Pancreas (tissue), 10 donors: ENCODE measurements at regions not wholly inside any gene's neighbourhood (a gene's known extent, or its start where the extent isn't known, plus 50 kb on each side); places are given as distances from the start of the nearest gene placed in this dataset.

Experiments
- ATAC-seq, 4 donors: fragments of 200-7000 bp; cut with Tn5 transposase; one replicate each; pipeline versions ENCODE4 v1.8.0 to v1.9.1; 2020; ENCODE audit warnings: mild to moderate bottlenecking in 4 of 4, moderate library complexity in 4 of 4
- DNase-seq, 6 donors: peaks; one replicate each; pipeline ENCODE4 v3.0.0-alpha.2; 2020
- FAIRE-seq: peaks from 2 replicates; lab custom pipeline; 2012; peaks lifted over from hg19 to GRCh38; lab: Jason Lieb, UNC
- H3K27ac ChIP-seq, 4 donors: fragments of 200-600 bp; sonication (generic); 1 replicate in 3 of 4; 2 replicates in 1 of 4; pipeline versions ENCODE4 v1.5.0 to v1.8.0; 2020
- H3K27me3 ChIP-seq, 4 donors: fragments of 200-600 bp; one replicate each; pipeline ENCODE4 v1.8.0; 2021
- H3K36me3 ChIP-seq, 3 donors: fragments of 200-600 bp; sonication (generic) in 1 of 3; one replicate each; pipeline versions ENCODE4 v1.5.0 to v1.8.0; 2020 to 2021
- H3K4me1 ChIP-seq, 3 donors: fragments of 200-600 bp; one replicate each; pipeline ENCODE4 v1.8.0; 2021
- H3K4me3 ChIP-seq, 4 donors: fragments of 200-600 bp; sonication (generic) in 2 of 4; one replicate each; pipeline versions ENCODE4 v1.5.0 to v1.8.0; 2020 to 2021
- H3K9me3 ChIP-seq, 4 donors: fragments of 200-600 bp; one replicate each; pipeline ENCODE4 v1.8.0; 2021
- WGBS, 2 donors: extraction: QIAGEN DNeasy Blood & Tissue Kit; methylation state at CpG; one replicate each; pipeline ENCODE4 v1.1.7; 2013; 5-methylcytosine and 5-hydroxymethylcytosine counted together
- intact Hi-C, 3 donors: fragments of 100-400 bp; cut with DNase I; formaldehyde crosslinking; loops; one replicate each; pipeline versions ENCODE4 v1.11.1 to v1.14.2; 2022
- TF ChIP-seq, protein P1 (sequence below), 4 donors: fragments of 200-600 bp; sonication (generic) in 3 of 4; IDR thresholded peaks; one replicate each; pipeline versions ENCODE4 v1.5.0 to v1.8.0; 2021; ENCODE audit warnings: antibody characterized with exemption in 4 of 4
- donor health status: healthy with polysubstance abuse.
- donor health status: DM: no; HTN: no; CAD: no; lungs with moderate emphysema.
- donor health status: DM: no; HTN: no; CAD: no.
- donor health status: control.
- donor health status: control.
- donor health status: Bipolar disorder and iron deficiency.
- donor health status: DM: yes; HTN: yes; CAD: no.
- donor health status: DM: no; HTN: no; CAD: no.
- donor health status: DM: no; HTN: no; CAD: no.
- donor health status: DM: yes; HTN: yes; CAD: no.

DNA sequence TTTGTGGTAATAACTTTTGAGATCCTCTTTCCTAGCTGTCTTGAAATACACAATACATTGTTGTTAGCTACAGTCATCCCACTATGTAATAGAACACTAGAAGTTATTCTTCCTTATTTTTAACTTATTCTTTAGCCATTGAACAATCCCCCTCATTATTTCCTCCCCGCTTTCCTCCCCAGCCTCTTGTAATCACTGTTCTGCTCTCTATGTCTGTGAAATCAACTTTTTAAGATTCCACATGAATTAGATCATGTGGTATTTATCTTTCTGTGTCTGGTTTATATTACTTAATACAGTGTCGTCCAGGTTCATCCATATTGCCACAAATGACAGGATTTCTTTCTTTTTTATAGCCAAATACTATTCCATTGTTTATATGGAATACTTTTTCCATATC lies 72.9 kb downstream of the SLC10A2 start:
- Histone ChIP-seq H3K27ac (no peak overlapping the region), H3K9me3 (no peaks in the 10 kb centered on the region), H3K4me1 (no peaks in the 10 kb centered on the region), H3K27me3 (no peaks in the 10 kb centered on the region), H3K4me3 (no peak overlapping the region), H3K36me3 (no peaks in the 10 kb centered on the region)
- no peak for DNase-seq
- intact Hi-C loops: no loop called here
- FAIRE-seq: no peak
- ATAC-seq: no peak
- TF ChIP-seq, protein P1, sequence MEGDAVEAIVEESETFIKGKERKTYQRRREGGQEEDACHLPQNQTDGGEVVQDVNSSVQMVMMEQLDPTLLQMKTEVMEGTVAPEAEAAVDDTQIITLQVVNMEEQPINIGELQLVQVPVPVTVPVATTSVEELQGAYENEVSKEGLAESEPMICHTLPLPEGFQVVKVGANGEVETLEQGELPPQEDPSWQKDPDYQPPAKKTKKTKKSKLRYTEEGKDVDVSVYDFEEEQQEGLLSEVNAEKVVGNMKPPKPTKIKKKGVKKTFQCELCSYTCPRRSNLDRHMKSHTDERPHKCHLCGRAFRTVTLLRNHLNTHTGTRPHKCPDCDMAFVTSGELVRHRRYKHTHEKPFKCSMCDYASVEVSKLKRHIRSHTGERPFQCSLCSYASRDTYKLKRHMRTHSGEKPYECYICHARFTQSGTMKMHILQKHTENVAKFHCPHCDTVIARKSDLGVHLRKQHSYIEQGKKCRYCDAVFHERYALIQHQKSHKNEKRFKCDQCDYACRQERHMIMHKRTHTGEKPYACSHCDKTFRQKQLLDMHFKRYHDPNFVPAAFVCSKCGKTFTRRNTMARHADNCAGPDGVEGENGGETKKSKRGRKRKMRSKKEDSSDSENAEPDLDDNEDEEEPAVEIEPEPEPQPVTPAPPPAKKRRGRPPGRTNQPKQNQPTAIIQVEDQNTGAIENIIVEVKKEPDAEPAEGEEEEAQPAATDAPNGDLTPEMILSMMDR (IDR thresholded peaks at IDR 0.05): no peak
- 26 to 40% methylated on average over 2 of the region's 2 CpGs for WGBS, 2 donors

DNA sequence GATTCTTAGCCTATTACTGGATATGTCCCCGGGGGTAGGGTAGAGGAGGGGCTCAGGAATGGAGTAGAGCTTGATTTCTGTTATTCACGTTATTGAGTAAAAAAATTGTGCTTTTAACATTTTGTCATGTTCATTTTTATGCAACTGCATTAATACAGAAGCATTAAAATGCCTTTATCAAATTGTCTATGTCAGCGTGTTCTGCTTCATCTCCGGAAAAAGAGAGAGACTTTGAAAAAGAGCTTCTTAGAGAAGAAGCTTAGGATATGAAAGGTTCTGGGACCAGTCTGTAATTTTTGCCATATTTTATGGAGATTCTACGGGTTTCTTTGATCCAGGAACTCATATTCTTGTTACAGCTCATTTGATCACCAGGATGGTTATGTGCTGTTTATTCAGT lies 82.0 kb downstream of the SLC10A2 start:
- Histone ChIP-seq H3K27me3 (no peaks in the 10 kb centered on the region), H3K9me3 (no peaks in the 10 kb centered on the region), H3K4me3 (no peak overlapping the region), H3K36me3 (no peaks in the 10 kb centered on the region), H3K27ac (no peak overlapping the region), H3K4me1 (no peaks in the 10 kb centered on the region)
- ATAC-seq (no peak), FAIRE-seq (no peak), DNase-seq (no peak)
- WGBS, 2 donors: 57 to 62% methylated on average over 5 of the region's 5 CpGs
- TF ChIP-seq, protein P1 (IDR thresholded peaks at IDR 0.05): no peak
- intact Hi-C loops: no loop called here

DNA sequence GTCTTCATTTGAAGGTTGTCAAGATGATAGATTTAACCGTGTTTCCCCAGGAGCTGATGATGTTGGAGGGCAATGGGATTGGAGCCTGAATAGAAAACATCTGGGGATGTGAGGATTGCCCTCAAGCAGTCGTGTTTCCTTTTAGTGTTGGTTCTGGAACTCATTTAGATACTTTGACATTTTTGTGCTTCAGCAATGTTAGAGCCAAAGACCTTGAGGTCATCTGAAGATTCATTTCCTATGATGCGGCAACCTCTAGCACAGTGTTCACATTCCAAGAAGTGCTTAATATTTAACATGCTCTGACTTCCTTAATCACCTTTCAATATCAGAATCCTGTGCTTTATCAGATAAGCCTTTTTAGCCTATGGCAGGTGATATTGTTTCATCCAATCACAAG lies 82.7 kb downstream of the SLC10A2 start:
- H3K9me3 ChIP-seq: no peaks in the 10 kb centered on the region
- DNase-seq: no peak
- ATAC-seq: peak in 2 of 4 donors; percentile 19 to 50
- H3K4me3 ChIP-seq: no peak overlapping the region
- intact Hi-C loops: no loop called here
- no peaks in the 10 kb centered on the region for H3K27me3 ChIP-seq
- TF ChIP-seq, protein P1 (IDR thresholded peaks at IDR 0.05): no peak
- no peaks in the 10 kb centered on the region for H3K36me3 ChIP-seq
- no peak for FAIRE-seq
- no peaks in the 10 kb centered on the region for H3K4me1 ChIP-seq
- H3K27ac ChIP-seq: no peak overlapping the region
- 30 to 39% methylated on average over 3 of the region's 3 CpGs for WGBS, 2 donors

DNA sequence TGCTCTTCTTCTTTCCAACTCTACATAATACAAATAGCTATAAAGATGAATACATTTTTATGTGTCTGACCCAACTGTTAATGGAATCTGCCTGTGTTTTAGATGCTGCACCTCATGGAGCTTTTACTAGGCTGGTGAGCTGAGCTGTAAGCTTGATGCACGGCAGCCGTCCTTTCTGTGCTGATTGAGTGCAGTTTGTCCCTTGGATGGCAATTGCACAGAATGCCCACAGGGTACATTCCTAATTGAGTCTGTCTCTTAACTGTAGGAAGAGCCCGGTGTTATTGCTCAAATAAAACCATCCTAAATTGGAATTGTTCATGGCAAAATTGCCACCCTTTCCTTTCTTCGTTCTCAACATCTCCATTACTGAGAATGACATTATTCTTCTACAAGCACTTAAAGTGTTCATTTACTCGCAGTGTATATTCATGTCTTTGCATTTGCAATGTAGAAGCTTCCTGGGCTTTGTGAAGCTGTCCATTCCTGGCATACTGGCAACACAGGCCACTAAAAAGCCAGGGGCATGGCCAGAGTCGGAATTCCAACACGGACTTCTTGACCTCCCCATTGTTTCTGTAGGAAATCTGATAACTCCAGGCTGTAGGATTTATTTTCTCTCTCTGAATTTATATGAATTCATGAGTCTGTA lies 85.8 kb downstream of the SLC10A2 start:
- intact Hi-C loops: no loop called here
- Histone ChIP-seq H3K4me1 (no peaks in the 10 kb centered on the region), H3K36me3 (no peaks in the 10 kb centered on the region), H3K27me3 (no peaks in the 10 kb centered on the region), H3K27ac (no peak overlapping the region), H3K4me3 (no peak overlapping the region), H3K9me3 (no peaks in the 10 kb centered on the region)
- whole genome bisulfite sequencing, 2 donors: 67 to 78% methylated on average over 7 of the region's 7 CpGs
- FAIRE-seq: no peak
- TF ChIP-seq, protein P1 (IDR thresholded peaks at IDR 0.05): no peak
- no peak for DNase-seq
- no peak for ATAC-seq

DNA sequence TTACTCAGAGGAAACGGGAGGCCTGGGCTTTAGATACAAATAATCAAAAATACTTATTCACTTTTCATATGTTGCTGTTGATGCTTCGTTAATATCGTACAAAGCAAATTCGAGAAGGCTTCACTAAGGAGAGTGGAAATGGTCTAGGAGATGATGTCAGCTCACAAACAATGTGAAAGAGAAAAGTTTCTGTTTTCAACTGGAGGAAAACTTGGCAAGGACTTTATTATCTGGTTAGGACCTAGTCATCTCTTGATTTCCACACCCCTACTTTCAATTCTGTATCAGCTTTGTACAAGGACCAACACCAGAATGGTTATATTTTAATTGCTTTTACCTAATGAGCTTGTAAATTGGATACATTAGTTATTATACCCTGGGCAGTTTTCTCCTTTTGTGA lies 88.0 kb downstream of the SLC10A2 start:
- WGBS, 2 donors: 68 to 75% methylated on average over 4 of the region's 4 CpGs
- TF ChIP-seq, protein P1 (IDR thresholded peaks at IDR 0.05): no peak
- ATAC-seq: peak in 1 of 4 donors; percentile 37

More for the DNA sequence above, 88.0 kb downstream of the SLC10A2 start:
- H3K27me3 ChIP-seq: no peaks in the 10 kb centered on the region
- intact Hi-C loops: no loop called here
- no peak overlapping the region for H3K27ac ChIP-seq
- no peaks in the 10 kb centered on the region for H3K36me3 ChIP-seq
- H3K4me3 ChIP-seq: no peak overlapping the region
- H3K9me3 ChIP-seq: no peaks in the 10 kb centered on the region
- DNase-seq: no peak
- H3K4me1 ChIP-seq: no peaks in the 10 kb centered on the region
- FAIRE-seq: no peak
